ENCODE measurements at regions not wholly inside any gene's neighbourhood (a gene's known extent, or its start where the extent isn't known, plus 50 kb on each side); places are given as distances from the start of the nearest gene placed in this dataset.

GRCh38 chr5:73352243-73352642 is 96.3 kb downstream of the FOXD1 start:
- intact Hi-C loops (cut with DNase I, micrococcal nuclease) = no loop called here
- ATAC-seq (no peak), DNase-seq (no peak)

- intact Hi-C loops (cut with DNase I, micrococcal nuclease) = no loop called here
- ATAC-seq (no peak), DNase-seq (no peak)
Measured at GRCh38 chr5:73351593-73351992, 97.0 kb downstream of the FOXD1 start.

- intact Hi-C loops (cut with DNase I, micrococcal nuclease) = no loop called here
- ATAC-seq = no peak
- no peak for DNase-seq
Measured at GRCh38 chr5:73346878-73347408, 101.6 kb downstream of the FOXD1 start.

GRCh38 chr5:73344835-73345234 is 103.7 kb downstream of the FOXD1 start:
- intact Hi-C loops (cut with DNase I, micrococcal nuclease) = no loop called here
- no peak for ATAC-seq
- no peak for DNase-seq

- DNase-seq (no peak), ATAC-seq (no peak)
- intact Hi-C loops (cut with DNase I, micrococcal nuclease) = no loop called here
Measured at GRCh38 chr5:73339711-73340110, 108.9 kb downstream of the FOXD1 start.

GRCh38 chr5:73339051-73339575 is 109.5 kb downstream of the FOXD1 start:
- no peak for ATAC-seq
- intact Hi-C loops (cut with DNase I, micrococcal nuclease) = no loop called here
- no peak for DNase-seq

- intact Hi-C loops (cut with DNase I, micrococcal nuclease) = no loop called here
- DNase-seq (no peak), ATAC-seq (no peak)
Measured at GRCh38 chr5:73338256-73339050, 110.1 kb downstream of the FOXD1 start.

- intact Hi-C loops (cut with DNase I, micrococcal nuclease) = no loop called here
- DNase-seq (no peak), ATAC-seq (no peak)
Measured at GRCh38 chr5:73337586-73338255, 110.9 kb downstream of the FOXD1 start.

GRCh38 chr5:73336366-73336765 is 112.2 kb downstream of the FOXD1 start:
- DNase-seq (no peak), ATAC-seq (no peak)
- intact Hi-C loops (cut with DNase I, micrococcal nuclease) = no loop called here

GRCh38 chr5:73333944-73334703 is 114.5 kb downstream of the FOXD1 start:
- ATAC-seq (no peak), DNase-seq (no peak)
- intact Hi-C loops (cut with DNase I, micrococcal nuclease) = no loop called here

GRCh38 chr5:73330613-73331012 is 118.0 kb downstream of the FOXD1 start:
- ATAC-seq (no peak), DNase-seq (no peak)
- intact Hi-C loops (cut with DNase I, micrococcal nuclease) = no loop called here

- DNase-seq (no peak), ATAC-seq (no peak)
- intact Hi-C loops (cut with DNase I, micrococcal nuclease) = no loop called here
Measured at GRCh38 chr5:73328640-73329039, 119.9 kb downstream of the FOXD1 start.

GRCh38 chr5:73327908-73328455 is 120.6 kb downstream of the FOXD1 start:
- intact Hi-C loops (cut with DNase I, micrococcal nuclease) = no loop called here
- DNase-seq (no peak), ATAC-seq (no peak)

- ATAC-seq = no peak
- intact Hi-C loops (cut with DNase I, micrococcal nuclease) = no loop called here
- DNase-seq = no peak
Measured at GRCh38 chr5:73325546-73325945, 123.0 kb downstream of the FOXD1 start.

GRCh38 chr5:73323466-73323865 is 125.1 kb downstream of the FOXD1 start:
- ATAC-seq (no peak), DNase-seq (no peak)
- intact Hi-C loops (cut with DNase I, micrococcal nuclease) = no loop called here

GRCh38 chr5:73322437-73323076 is 126.0 kb downstream of the FOXD1 start:
- intact Hi-C loops (cut with DNase I, micrococcal nuclease) = no loop called here
- DNase-seq (no peak), ATAC-seq (no peak)

- no peak for ATAC-seq
- intact Hi-C loops (cut with DNase I, micrococcal nuclease) = no loop called here
- DNase-seq = no peak
Measured at GRCh38 chr5:73321757-73322436, 126.7 kb downstream of the FOXD1 start.

GRCh38 chr5:73319036-73319435 is 129.5 kb downstream of the FOXD1 start:
- intact Hi-C loops (cut with DNase I, micrococcal nuclease) = no loop called here
- DNase-seq (no peak), ATAC-seq (no peak)
